Activated CD8-positive, alpha-beta memory T cell treated with anti-CD3 and anti-CD28 coated beads, Interleukin-2, amount 50 U/mL, for 48 hours (primary cell): ENCODE measurements at regions not wholly inside any gene's neighbourhood (a gene's known extent, or its start where the extent isn't known, plus 50 kb on each side); places are given as distances from the start of the nearest gene placed in this dataset.

Experiments used
- DNase-seq: peaks from one replicate; pipeline ENCODE4 v3.0.0-alpha.2; 2020

GRCh38 chr14:61226015-61226654 is 55.0 kb downstream of the TMEM30B start:
- no peak for DNase-seq

- DNase-seq, result no peak
These were observed 55.8 kb downstream of the TMEM30B start for GRCh38 chr14:61225344-61225743.

GRCh38 chr14:61223552-61223951 is 57.6 kb downstream of the TMEM30B start:
- no peak for DNase-seq

- DNase-seq, result no peak
These were observed 58.8 kb downstream of the TMEM30B start for GRCh38 chr14:61222388-61222787.

GRCh38 chr14:61221906-61222305 is 59.2 kb downstream of the TMEM30B start:
- no peak for DNase-seq

- no peak for DNase-seq
These were observed 61.5 kb downstream of the TMEM30B start for GRCh38 chr14:61219673-61220072.

GRCh38 chr14:61219256-61219655 is 61.9 kb downstream of the TMEM30B start:
- no peak for DNase-seq

- DNase-seq, result no peak
These were observed 62.4 kb downstream of the TMEM30B start for GRCh38 chr14:61218767-61219166.

GRCh38 chr14:61218157-61218556 is 63.0 kb downstream of the TMEM30B start:
- DNase-seq, result no peak

GRCh38 chr14:61217516-61217915 is 63.6 kb downstream of the TMEM30B start:
- no peak for DNase-seq

GRCh38 chr14:61215222-61216020 is 65.7 kb downstream of the TMEM30B start:
- no peak for DNase-seq

GRCh38 chr14:61213920-61214319 is 67.2 kb downstream of the TMEM30B start:
- no peak for DNase-seq

- DNase-seq, result no peak
These were observed 67.9 kb downstream of the TMEM30B start for GRCh38 chr14:61213191-61213621.

GRCh38 chr14:61212546-61212945 is 68.6 kb downstream of the TMEM30B start:
- DNase-seq, result no peak

- no peak for DNase-seq
These were observed 69.5 kb downstream of the TMEM30B start for GRCh38 chr14:61211476-61212255.

- DNase-seq, result no peak
These were observed 77.9 kb downstream of the TMEM30B start for GRCh38 chr14:61203081-61203753.

GRCh38 chr14:61202124-61202523 is 79.0 kb downstream of the TMEM30B start:
- DNase-seq, result no peak

GRCh38 chr14:61201171-61201570 is 80.0 kb downstream of the TMEM30B start:
- DNase-seq, result no peak

GRCh38 chr14:61197416-61197815 is 83.7 kb downstream of the TMEM30B start:
- DNase-seq, result no peak

GRCh38 chr14:61196792-61197191 is 84.3 kb downstream of the TMEM30B start:
- DNase-seq, result no peak

GRCh38 chr14:61196034-61196433 is 85.1 kb downstream of the TMEM30B start:
- no peak for DNase-seq

- DNase-seq, result no peak
These were observed 87.7 kb downstream of the TMEM30B start for GRCh38 chr14:61193476-61193875.

GRCh38 chr14:61192989-61193388 is 88.1 kb downstream of the TMEM30B start:
- DNase-seq, result no peak
